Urinary bladder (tissue), 3 donors: ENCODE measurements at regions not wholly inside any gene's neighbourhood (a gene's known extent, or its start where the extent isn't known, plus 50 kb on each side); places are given as distances from the start of the nearest gene placed in this dataset.

ENCODE experiments used
- DNase-seq: peaks from one replicate; pipeline ENCODE4 v3.0.0-alpha.2; 2015; ENCODE audit errors: extremely low spot score
- H3K27ac ChIP-seq: one replicate; pipeline ENCODE4 v1.5.1; 2013; ENCODE audit warnings: low read depth, mild to moderate bottlenecking, moderate library complexity
- H3K36me3 ChIP-seq: one replicate; pipeline ENCODE4 v1.6.1; 2013; ENCODE audit warnings: mild to moderate bottlenecking, moderate library complexity; ENCODE audit not compliant: insufficient read depth
- H3K4me1 ChIP-seq: one replicate; pipeline ENCODE4 v1.6.1; 2013; ENCODE audit warnings: mild to moderate bottlenecking, moderate library complexity; ENCODE audit not compliant: insufficient read depth
- H3K4me3 ChIP-seq: one replicate; pipeline ENCODE4 v1.5.1; 2013; ENCODE audit warnings: low read depth, low read length
- WGBS: extraction: QIAGEN DNeasy Blood & Tissue Kit; methylation state at CpG from one replicate; pipeline ENCODE4 v1.1.7; 2013; 5-methylcytosine and 5-hydroxymethylcytosine counted together
- donor health status: healthy with polysubstance abuse.
- donor health status: healthy.

DNA sequence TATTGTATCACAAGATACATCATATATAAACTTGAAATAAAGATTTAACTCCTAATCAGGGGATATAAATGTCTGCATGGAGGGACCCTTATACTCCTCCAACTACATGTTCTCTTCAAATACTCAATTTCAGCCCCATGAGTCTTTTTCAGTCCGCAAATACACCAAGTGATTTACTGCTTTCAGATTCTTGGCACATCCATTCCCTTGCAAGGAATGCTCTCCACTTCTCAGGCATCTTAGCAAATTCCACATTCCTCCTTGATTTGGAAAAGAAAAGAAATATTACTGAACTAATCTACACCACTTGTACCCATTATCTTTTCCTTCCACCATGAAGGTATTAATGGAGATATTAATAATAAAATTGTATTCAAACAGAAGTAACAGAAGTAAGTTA, 999.4 kb upstream of the GJE1 start:
- Histone ChIP-seq H3K4me3 (no peak overlapping the region), H3K4me1 (no peaks in the 10 kb centered on the region), H3K36me3 (no peaks in the 10 kb centered on the region), H3K27ac (no peak overlapping the region)
- 79% methylated on average over 1 of the region's 1 CpG for WGBS
- DNase-seq = no peak

DNA sequence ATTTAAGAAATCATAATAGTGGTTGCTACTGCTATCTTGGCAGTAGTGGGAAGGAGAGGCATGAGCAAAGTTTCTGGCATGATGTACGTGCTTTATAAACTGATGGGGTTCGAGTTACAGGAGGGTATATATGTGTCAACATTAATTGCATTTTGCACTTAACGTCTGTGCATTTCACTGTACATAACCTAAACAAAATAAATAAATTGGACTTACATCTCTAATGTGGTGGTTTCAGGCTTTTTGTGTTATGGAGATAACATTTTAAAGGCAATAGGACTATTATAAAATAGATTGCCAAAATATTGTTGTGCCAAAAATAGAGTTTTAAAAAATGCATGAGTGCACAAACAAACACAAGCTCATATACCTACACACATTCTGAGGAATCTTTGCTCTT, 1001.1 kb upstream of the GJE1 start:
- 57% methylated on average over 3 of the region's 3 CpGs for WGBS
- no peak for DNase-seq
- no peak overlapping the region for H3K4me3 ChIP-seq
- no peak overlapping the region for H3K27ac ChIP-seq
- no peaks in the 10 kb centered on the region for H3K4me1 ChIP-seq
- no peaks in the 10 kb centered on the region for H3K36me3 ChIP-seq

- no peaks in the 10 kb centered on the region for H3K4me1 ChIP-seq
- no peaks in the 10 kb centered on the region for H3K36me3 ChIP-seq
- DNase-seq = no peak
- H3K27ac ChIP-seq = no peak overlapping the region
- H3K4me3 ChIP-seq = no peak overlapping the region
These were observed 1009.2 kb upstream of the GJE1 start for GRCh38 chr6:141123497-141123896.

DNA sequence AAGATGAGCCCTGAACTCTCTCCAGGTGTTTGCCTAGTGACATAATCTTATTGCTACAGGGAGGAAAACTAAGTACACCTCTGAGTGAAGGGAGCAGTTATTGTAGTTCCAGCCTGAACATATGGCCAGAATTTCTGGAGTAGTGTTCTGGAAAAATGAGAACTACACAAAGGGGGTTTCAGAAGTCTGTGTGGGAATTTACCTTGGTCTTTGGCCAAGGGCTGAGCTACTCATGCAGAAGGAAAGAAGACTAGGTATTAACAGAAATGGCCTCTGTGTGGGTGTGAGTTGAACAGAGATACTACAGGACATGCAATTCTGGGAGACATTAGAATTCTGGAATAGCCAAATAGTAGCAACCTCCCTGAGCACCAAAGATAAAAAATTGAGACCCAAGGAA, 1009.7 kb upstream of the GJE1 start:
- H3K36me3 ChIP-seq = no peaks in the 10 kb centered on the region
- H3K4me1 ChIP-seq = no peaks in the 10 kb centered on the region
- no peak overlapping the region for H3K4me3 ChIP-seq
- no peak overlapping the region for H3K27ac ChIP-seq
- DNase-seq = no peak

DNA sequence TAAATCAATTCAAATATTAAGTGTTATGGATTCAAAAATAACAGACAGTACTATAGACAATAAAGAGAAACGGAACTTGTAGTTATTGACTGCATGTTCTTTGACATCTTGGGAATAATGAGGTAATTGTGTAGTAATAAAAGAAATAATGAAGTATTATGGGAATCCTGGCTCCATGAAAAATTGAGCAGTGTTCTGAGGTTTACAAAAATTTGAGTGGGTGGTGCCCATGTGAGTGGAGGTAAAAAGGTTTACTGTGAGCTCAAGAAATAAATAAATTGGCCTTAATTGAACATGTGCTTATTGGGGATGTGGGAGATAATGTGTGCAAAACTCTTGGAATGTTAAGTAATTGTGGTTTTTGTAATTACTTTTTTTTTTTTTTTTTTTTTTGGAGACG, 1013.7 kb upstream of the GJE1 start:
- Histone ChIP-seq H3K4me3 (no peak overlapping the region), H3K27ac (no peak overlapping the region), H3K4me1 (no peaks in the 10 kb centered on the region), H3K36me3 (no peaks in the 10 kb centered on the region)
- DNase-seq = no peak
- 50% methylated on average over 2 of the region's 2 CpGs for WGBS

DNA sequence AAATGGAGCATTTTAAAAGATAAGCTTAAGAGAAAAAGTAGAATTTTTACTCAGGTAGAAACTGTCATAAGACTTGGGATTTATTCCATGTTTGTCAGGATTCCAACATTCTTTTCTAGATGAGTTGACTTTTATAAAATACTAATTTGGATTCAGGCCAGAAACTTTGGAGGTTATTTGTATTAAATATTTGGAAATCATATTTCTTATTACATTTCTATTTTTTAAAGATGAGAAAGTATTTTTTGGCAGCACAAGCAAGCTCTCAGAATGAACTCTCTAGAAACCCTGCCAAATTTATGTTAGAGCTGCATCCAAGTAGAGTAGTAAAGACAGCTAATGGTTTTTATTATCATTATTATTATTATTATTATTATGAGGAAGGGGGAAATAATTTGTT, 1014.9 kb upstream of the GJE1 start:
- H3K27ac ChIP-seq = no peak overlapping the region
- peak; percentile 7 for DNase-seq
- no peaks in the 10 kb centered on the region for H3K36me3 ChIP-seq
- no peak overlapping the region for H3K4me3 ChIP-seq
- H3K4me1 ChIP-seq = no peaks in the 10 kb centered on the region

- H3K36me3 ChIP-seq = no peaks in the 10 kb centered on the region
- WGBS = 62% methylated on average over 2 of the region's 2 CpGs
- no peak for DNase-seq
- H3K4me3 ChIP-seq = no peak overlapping the region
- no peak overlapping the region for H3K27ac ChIP-seq
- peaks cover 1% of the 10 kb centered on the region for H3K4me1 ChIP-seq
These were observed 1022.2 kb upstream of the GJE1 start for GRCh38 chr6:141110481-141110880.

DNA sequence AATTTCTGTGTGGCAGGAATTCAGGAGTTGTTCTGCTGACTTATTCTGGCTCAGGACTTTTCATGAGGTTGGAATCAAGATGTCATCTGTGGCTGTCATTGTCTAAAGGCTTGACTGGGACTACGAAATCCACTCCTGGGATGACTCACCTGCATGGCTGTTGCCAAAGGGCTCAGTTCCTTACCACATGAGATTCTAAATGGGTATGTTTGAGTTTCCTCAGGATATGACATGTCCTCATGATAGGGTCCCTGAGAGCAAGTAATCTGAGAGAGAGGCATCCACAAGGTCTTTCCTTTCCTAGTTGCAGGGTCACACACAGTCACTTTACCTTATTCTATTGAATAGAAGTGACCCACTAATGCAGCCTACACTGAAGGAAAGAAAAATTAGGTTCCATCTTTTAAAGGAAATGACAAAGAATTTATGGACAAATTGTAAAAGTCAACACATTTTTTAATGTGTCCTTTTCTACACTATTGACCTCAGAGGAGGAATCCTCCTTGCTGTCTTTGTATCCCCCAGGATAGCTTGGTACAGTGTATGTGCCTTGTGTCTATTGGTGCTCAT, 1025.0 kb upstream of the GJE1 start:
- Histone ChIP-seq H3K36me3 (no peaks in the 10 kb centered on the region), H3K27ac (no peak overlapping the region), H3K4me1 (peaks cover 1% of the 10 kb centered on the region), H3K4me3 (no peak overlapping the region)
- no peak for DNase-seq
- 46% methylated on average over 1 of the region's 1 CpG for WGBS

- Histone ChIP-seq H3K36me3 (no peaks in the 10 kb centered on the region), H3K4me3 (no peak overlapping the region), H3K4me1 (peaks cover under 1% of the 10 kb centered on the region), H3K27ac (no peak overlapping the region)
- DNase-seq = no peak
These were observed 1027.2 kb upstream of the GJE1 start for GRCh38 chr6:141105481-141105880.

- Histone ChIP-seq H3K27ac (no peak overlapping the region), H3K36me3 (no peaks in the 10 kb centered on the region), H3K4me3 (no peak overlapping the region), H3K4me1 (no peaks in the 10 kb centered on the region)
- no peak for DNase-seq
These were observed 1029.5 kb upstream of the GJE1 start for GRCh38 chr6:141103246-141103645.

GRCh38 chr6:141097471-141097870, 1035.3 kb upstream of the GJE1 start:
- Histone ChIP-seq H3K4me1 (no peaks in the 10 kb centered on the region), H3K36me3 (no peaks in the 10 kb centered on the region), H3K4me3 (no peak overlapping the region), H3K27ac (no peak overlapping the region)
- 86% methylated on average over 1 of the region's 1 CpG for WGBS
- DNase-seq = no peak

- Histone ChIP-seq H3K36me3 (no peaks in the 10 kb centered on the region), H3K4me1 (no peaks in the 10 kb centered on the region), H3K27ac (no peak overlapping the region), H3K4me3 (no peak overlapping the region)
- WGBS = 42% methylated on average over 1 of the region's 1 CpG
- DNase-seq = no peak
These were observed 1037.4 kb upstream of the GJE1 start for GRCh38 chr6:141095308-141095707.

- no peak overlapping the region for H3K4me3 ChIP-seq
- no peak for DNase-seq
These were observed 1044.6 kb upstream of the GJE1 start for GRCh38 chr6:141088171-141088570.

GRCh38 chr6:141077355-141078333, 1055.1 kb upstream of the GJE1 start:
- H3K36me3 ChIP-seq = no peaks in the 10 kb centered on the region
- WGBS = 91% methylated on average over 8 of the region's 8 CpGs
- no peak overlapping the region for H3K27ac ChIP-seq
- DNase-seq = no peak
- H3K4me1 ChIP-seq = no peaks in the 10 kb centered on the region
- no peak overlapping the region for H3K4me3 ChIP-seq

More at GRCh38 chr6:141088171-141088570, 1044.6 kb upstream of the GJE1 start:
- Histone ChIP-seq H3K36me3 (no peaks in the 10 kb centered on the region), H3K4me1 (no peaks in the 10 kb centered on the region), H3K27ac (no peak overlapping the region)
